Keratinocyte (primary cell): ENCODE measurements at regions not wholly inside any gene's neighbourhood (a gene's known extent, or its start where the extent isn't known, plus 50 kb on each side); places are given as distances from the start of the nearest gene placed in this dataset.

ENCODE experiments used
- DNase-seq: peaks from one replicate; pipeline ENCODE4 v3.0.0-alpha.2; 2011; ENCODE audit warnings: low read depth, missing footprints, low spot score
- FAIRE-seq: peaks from 2 replicates; lab custom pipeline; 2011; peaks lifted over from hg19 to GRCh38; lab: Jason Lieb, UNC
- H2AFZ ChIP-seq: 2 replicates; pipeline ENCODE4 v1.6.0; 2012; ENCODE audit warnings: low read length, control low read depth, inconsistent platforms; ENCODE audit not compliant: control insufficient read depth
- H3K27ac ChIP-seq: 2 replicates; pipeline ENCODE4 v1.5.1; 2011; ENCODE audit warnings: low read length; ENCODE audit not compliant: control insufficient read depth, insufficient read depth
- H3K27me3 ChIP-seq: 3 replicates; pipeline ENCODE4 v1.6.0; 2011; ENCODE audit warnings: low read length; ENCODE audit not compliant: control insufficient read depth, insufficient read depth; ENCODE audit errors: extremely low read depth
- H3K36me3 ChIP-seq, 2 experiments: 2 replicates in 1 of 2; 3 replicates in 1 of 2; pipeline ENCODE4 v1.5.1; 2011; ENCODE audit warnings: low read length in 2 of 2, mild to moderate bottlenecking in 1 of 2; ENCODE audit not compliant: control insufficient read depth in 2 of 2, insufficient read depth in 2 of 2; ENCODE audit errors: extremely low read depth in 1 of 2
- H3K4me1 ChIP-seq: 3 replicates; pipeline ENCODE4 v1.5.1; 2011; ENCODE audit warnings: low read length; ENCODE audit not compliant: control insufficient read depth, insufficient read depth; ENCODE audit errors: extremely low read depth
- H3K4me2 ChIP-seq: 3 replicates; pipeline ENCODE4 v1.6.0; 2011; ENCODE audit warnings: low read depth, low read length; ENCODE audit not compliant: control insufficient read depth, insufficient read depth; ENCODE audit errors: extremely low read depth
- H3K4me3 ChIP-seq, 3 experiments: fragments of 200-600 bp in 1 of 3; sonication (generic) in 1 of 3; 2 replicates in 2 of 3; 3 replicates in 1 of 3; pipeline ENCODE4 v1.5.1; 2011 to 2016; ENCODE audit warnings: low read length in 3 of 3, mild to moderate bottlenecking in 3 of 3, control low read depth in 2 of 3, inconsistent platforms in 1 of 3, low read depth in 1 of 3, mixed read lengths in 1 of 3, mixed run types in 1 of 3, moderate library complexity in 1 of 3; ENCODE audit not compliant: control insufficient read depth in 2 of 3, insufficient read depth in 2 of 3; ENCODE audit errors: extremely low read depth in 1 of 3
- H3K79me2 ChIP-seq: 2 replicates; pipeline ENCODE4 v1.6.0; 2012; ENCODE audit warnings: low read length; ENCODE audit not compliant: control insufficient read depth, insufficient read depth
- H3K9ac ChIP-seq: 3 replicates; pipeline ENCODE4 v1.6.0; 2011; ENCODE audit warnings: low read length; ENCODE audit not compliant: control insufficient read depth, insufficient read depth; ENCODE audit errors: extremely low read depth
- H3K9me1 ChIP-seq: 3 replicates; pipeline ENCODE4 v1.6.0; 2011; ENCODE audit warnings: low read length; ENCODE audit not compliant: control insufficient read depth, insufficient read depth; ENCODE audit errors: extremely low read depth
- H3K9me3 ChIP-seq: 2 replicates; pipeline ENCODE4 v1.5.1; 2012; ENCODE audit warnings: low read depth, low read length; ENCODE audit not compliant: control insufficient read depth
- H4K20me1 ChIP-seq: 3 replicates; pipeline ENCODE4 v1.6.0; 2011; ENCODE audit warnings: low read length; ENCODE audit not compliant: control insufficient read depth, insufficient read depth; ENCODE audit errors: extremely low read depth
- EZH2 ChIP-seq: IDR thresholded peaks from one replicate; pipeline ENCODE4 v1.6.1; 2012; ENCODE audit warnings: inconsistent platforms, mild to moderate bottlenecking, low read length, moderate library complexity
- dilution Hi-C: fragments of 300-500 bp; cut with MboI; formaldehyde crosslinking; loops from one replicate; pipeline ENCODE4 v1.7.0; 2020; ENCODE audit warnings: low sequenced_read_pairs; ENCODE audit not compliant: extremely low pct_ligation_motif_present
- TF ChIP-seq, protein P1 (sequence below), 3 experiments: IDR thresholded peaks in 1 of 3; conservative IDR thresholded peaks in 1 of 3; optimal IDR thresholded peaks in 1 of 3; 2 replicates in 2 of 3; 3 replicates in 1 of 3; pipeline versions ENCODE3 to v1.5.1; 2011; ENCODE audit warnings: low read length in 3 of 3, mild to moderate bottlenecking in 3 of 3, moderate library complexity in 2 of 3, control low read depth in 1 of 3, inconsistent platforms in 1 of 3; ENCODE audit not compliant: insufficient read depth in 2 of 3; ENCODE audit errors: extremely low read depth in 1 of 3

DNA sequence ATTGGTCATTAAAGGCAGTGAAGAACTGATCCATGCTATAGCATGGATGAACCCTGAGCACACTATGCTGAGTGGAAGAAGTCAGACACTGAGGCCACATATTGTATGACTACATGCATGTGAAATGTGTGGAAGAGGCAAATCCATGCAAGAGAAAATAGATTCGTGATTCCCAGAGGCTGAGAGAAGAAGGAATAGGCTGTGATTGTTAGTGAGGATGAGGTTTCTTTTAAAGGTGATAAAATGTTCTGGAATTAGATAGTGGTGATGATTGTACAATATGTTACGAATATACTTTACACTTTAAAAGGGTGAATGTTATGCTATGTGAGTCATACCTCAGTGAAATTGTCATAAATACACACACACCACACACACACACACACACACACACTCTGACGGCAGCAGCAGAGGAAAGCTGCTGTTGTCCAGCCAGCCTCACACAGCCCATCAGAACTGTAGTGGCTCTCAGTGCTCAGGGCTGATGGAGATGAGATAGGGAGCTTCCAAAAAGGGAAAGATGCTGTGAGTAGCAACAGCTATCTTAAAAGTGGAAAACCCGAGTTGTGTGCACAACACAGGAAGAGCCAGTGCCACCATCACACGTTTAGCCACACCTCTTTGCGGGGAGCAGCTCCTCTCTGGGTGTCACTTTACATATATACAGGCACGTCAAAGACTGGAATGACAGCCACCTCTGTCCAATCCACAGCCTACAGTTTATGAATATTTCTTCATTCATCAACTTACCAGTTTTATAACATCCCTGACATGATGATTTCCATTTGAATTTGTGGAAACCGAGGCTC is 153.0 kb downstream of the SPATA19 start:
- TF ChIP-seq EZH2 = no peak
- TF ChIP-seq, protein P1, sequence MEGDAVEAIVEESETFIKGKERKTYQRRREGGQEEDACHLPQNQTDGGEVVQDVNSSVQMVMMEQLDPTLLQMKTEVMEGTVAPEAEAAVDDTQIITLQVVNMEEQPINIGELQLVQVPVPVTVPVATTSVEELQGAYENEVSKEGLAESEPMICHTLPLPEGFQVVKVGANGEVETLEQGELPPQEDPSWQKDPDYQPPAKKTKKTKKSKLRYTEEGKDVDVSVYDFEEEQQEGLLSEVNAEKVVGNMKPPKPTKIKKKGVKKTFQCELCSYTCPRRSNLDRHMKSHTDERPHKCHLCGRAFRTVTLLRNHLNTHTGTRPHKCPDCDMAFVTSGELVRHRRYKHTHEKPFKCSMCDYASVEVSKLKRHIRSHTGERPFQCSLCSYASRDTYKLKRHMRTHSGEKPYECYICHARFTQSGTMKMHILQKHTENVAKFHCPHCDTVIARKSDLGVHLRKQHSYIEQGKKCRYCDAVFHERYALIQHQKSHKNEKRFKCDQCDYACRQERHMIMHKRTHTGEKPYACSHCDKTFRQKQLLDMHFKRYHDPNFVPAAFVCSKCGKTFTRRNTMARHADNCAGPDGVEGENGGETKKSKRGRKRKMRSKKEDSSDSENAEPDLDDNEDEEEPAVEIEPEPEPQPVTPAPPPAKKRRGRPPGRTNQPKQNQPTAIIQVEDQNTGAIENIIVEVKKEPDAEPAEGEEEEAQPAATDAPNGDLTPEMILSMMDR (optimal IDR thresholded peaks at IDR 0.05 in 1 of 3, IDR thresholded peaks at IDR 0.05 in 1 of 3, conservative IDR thresholded peaks at IDR 0.05 in 1 of 3; ENCODE audit: extremely low read depth in 1 of 3, insufficient read depth in 2 of 3, low read length in 3 of 3) = no peak
- no peak overlapping the region for H2AFZ ChIP-seq
- DNase-seq (no peak), FAIRE-seq (no peak)
- H3K36me3 ChIP-seq = no peaks in the 10 kb centered on the region
- H3K4me2 ChIP-seq = no peak overlapping the region
- H3K79me2 ChIP-seq = no peaks in the 10 kb centered on the region
- H3K4me1 ChIP-seq = no peaks in the 10 kb centered on the region
- no peak overlapping the region for H3K9ac ChIP-seq
- H3K27ac ChIP-seq = no peak overlapping the region
- H4K20me1 ChIP-seq = no peaks in the 10 kb centered on the region
- H3K9me1 ChIP-seq = no peaks in the 10 kb centered on the region
- dilution Hi-C loops = no loop called here
- peaks cover 2% of the 10 kb centered on the region for H3K9me3 ChIP-seq
- no peak overlapping the region for H3K4me3 ChIP-seq
- no peaks in the 10 kb centered on the region for H3K27me3 ChIP-seq

DNA sequence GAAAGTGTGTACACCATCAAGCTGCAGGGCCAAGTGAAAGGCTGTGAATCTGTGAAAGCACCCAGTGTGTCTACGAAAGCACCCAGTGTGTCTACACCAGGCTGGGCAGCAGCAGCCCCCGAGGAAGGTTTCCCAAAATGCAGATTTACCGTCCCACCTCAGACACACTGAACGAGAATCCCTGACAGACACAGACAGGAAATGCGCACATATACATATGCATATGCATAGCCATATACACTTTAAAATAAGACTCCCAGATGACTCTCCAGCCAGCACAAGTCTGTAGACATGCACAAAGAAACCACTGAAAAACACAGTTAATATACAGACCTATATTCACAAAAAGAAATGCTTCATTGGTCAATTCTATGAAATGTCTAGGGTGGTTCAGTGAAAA is 155.5 kb upstream of the OPCML start:
- no peak overlapping the region for H2AFZ ChIP-seq
- DNase-seq (no peak), FAIRE-seq (no peak)
- H4K20me1 ChIP-seq = no peaks in the 10 kb centered on the region
- H3K9me3 ChIP-seq = no peaks in the 10 kb centered on the region
- no peak overlapping the region for H3K27ac ChIP-seq
- no peak for TF ChIP-seq EZH2
- TF ChIP-seq, protein P1 (optimal IDR thresholded peaks at IDR 0.05 in 1 of 3, IDR thresholded peaks at IDR 0.05 in 1 of 3, conservative IDR thresholded peaks at IDR 0.05 in 1 of 3; ENCODE audit: extremely low read depth in 1 of 3, insufficient read depth in 2 of 3, low read length in 3 of 3) = no peak
- no peak overlapping the region for H3K9ac ChIP-seq
- no peaks in the 10 kb centered on the region for H3K79me2 ChIP-seq
- H3K4me3 ChIP-seq = no peak overlapping the region
- H3K4me1 ChIP-seq = no peaks in the 10 kb centered on the region
- no peaks in the 10 kb centered on the region for H3K27me3 ChIP-seq
- no peaks in the 10 kb centered on the region for H3K9me1 ChIP-seq
- dilution Hi-C loops = no loop called here
- H3K4me2 ChIP-seq = no peak overlapping the region
- H3K36me3 ChIP-seq = no peaks in the 10 kb centered on the region
